Natural killer cell treated with Interleukin-12 subunit alpha and Interleukin-12 subunit beta and Interleukin-15 and Interleukin-18, amount 100 ng/mL, for 72 hours (primary cell): ENCODE measurements at regions not wholly inside any gene's neighbourhood (a gene's known extent, or its start where the extent isn't known, plus 50 kb on each side); places are given as distances from the start of the nearest gene placed in this dataset.

ENCODE experiments used
- ATAC-seq, 2 donors: fragments of 150-1000 bp; cut with Tn5 transposase in 1 of 2; sonication (Bioruptor Pico), chemical (Tn5 transposase) in 1 of 2; 2 replicates each; pipeline ENCODE4 v1.10.0; 2021
- DNase-seq: peaks from one replicate; pipeline ENCODE4 v3.0.0; 2022; ENCODE audit warnings: low spot score
- H3K27ac Mint-ChIP-seq, 2 donors: 1 replicate in 1 of 2; 2 replicates in 1 of 2; pipeline ENCODE4 v1.8.0; 2022; ENCODE audit warnings: mixed read lengths in 2 of 2, mild to moderate bottlenecking in 1 of 2, moderate library complexity in 1 of 2
- H3K27me3 Mint-ChIP-seq, 2 donors: 1 replicate in 1 of 2; 2 replicates in 1 of 2; pipeline ENCODE4 v1.8.0; 2022; ENCODE audit warnings: mixed read lengths in 2 of 2
- H3K36me3 Mint-ChIP-seq: one replicate; pipeline ENCODE4 v1.8.0; 2022; ENCODE audit warnings: mixed read lengths
- H3K4me1 Mint-ChIP-seq, 2 donors: 1 replicate in 1 of 2; 2 replicates in 1 of 2; pipeline ENCODE4 v1.8.0; 2022; ENCODE audit warnings: low read depth in 2 of 2, mixed read lengths in 2 of 2, mild to moderate bottlenecking in 1 of 2
- H3K4me3 Mint-ChIP-seq: one replicate; pipeline ENCODE4 v1.8.0; 2022; ENCODE audit warnings: mixed read lengths
- H3K9me3 Mint-ChIP-seq: 2 replicates; pipeline ENCODE4 v1.8.0; 2022; ENCODE audit warnings: mixed read lengths

- DNase-seq (no peak), ATAC-seq (no peak)
- Mint-ChIP-seq H3K27me3 (no peaks in the 10 kb centered on the region), H3K27ac (no peak overlapping the region), H3K4me3 (no peak overlapping the region), H3K4me1 (peaks cover 0 to 5% of the 10 kb centered on the region in 2 donors), H3K36me3 (no peaks in the 10 kb centered on the region), H3K9me3 (no peaks in the 10 kb centered on the region)
These were observed 362.7 kb upstream of the B3GALT2 start for GRCh38 chr1:193549081-193549480.

GRCh38 chr1:193545171-193545570, 358.8 kb upstream of the B3GALT2 start:
- Mint-ChIP-seq H3K9me3 (peaks cover 4% of the 10 kb centered on the region), H3K36me3 (no peaks in the 10 kb centered on the region), H3K27ac (no peak overlapping the region), H3K4me1 (peaks cover 8 to 25% of the 10 kb centered on the region in 2 donors), H3K4me3 (no peak overlapping the region), H3K27me3 (no peaks in the 10 kb centered on the region)
- ATAC-seq = no peak
- no peak for DNase-seq

- Mint-ChIP-seq H3K36me3 (no peaks in the 10 kb centered on the region), H3K9me3 (peaks cover 4% of the 10 kb centered on the region), H3K27ac (no peak overlapping the region), H3K4me3 (no peak overlapping the region), H3K27me3 (no peaks in the 10 kb centered on the region), H3K4me1 (peaks cover 20 to 41% of the 10 kb centered on the region in 2 donors)
- DNase-seq = no peak
- ATAC-seq = no peak
These were observed 356.8 kb upstream of the B3GALT2 start for GRCh38 chr1:193543259-193543658.

- Mint-ChIP-seq H3K4me3 (peak overlapping the region; percentile 3), H3K27ac (no peak overlapping the region), H3K36me3 (no peaks in the 10 kb centered on the region), H3K4me1 (peaks cover 24 to 44% of the 10 kb centered on the region in 2 donors), H3K9me3 (peaks cover 4% of the 10 kb centered on the region), H3K27me3 (no peaks in the 10 kb centered on the region)
- ATAC-seq = no peak
- no peak for DNase-seq
These were observed 356.3 kb upstream of the B3GALT2 start for GRCh38 chr1:193542690-193543089.

GRCh38 chr1:193540511-193540910, 354.1 kb upstream of the B3GALT2 start:
- Mint-ChIP-seq H3K27me3 (no peaks in the 10 kb centered on the region), H3K4me1 (peaks cover 28 to 53% of the 10 kb centered on the region in 2 donors), H3K9me3 (peaks cover 4% of the 10 kb centered on the region), H3K36me3 (no peaks in the 10 kb centered on the region), H3K4me3 (peak overlapping the region; percentile 85), H3K27ac (peak overlapping the region; percentile 87 to 88)
- ATAC-seq = peak; percentile 37 to 67
- no peak for DNase-seq

GRCh38 chr1:193539731-193540459, 353.5 kb upstream of the B3GALT2 start:
- Mint-ChIP-seq H3K4me1 (peaks cover 28 to 51% of the 10 kb centered on the region in 2 donors), H3K36me3 (no peaks in the 10 kb centered on the region), H3K9me3 (peaks cover 4% of the 10 kb centered on the region), H3K4me3 (peak overlapping the region; percentile 85), H3K27ac (peak overlapping the region; percentile 87 to 88), H3K27me3 (no peaks in the 10 kb centered on the region)
- ATAC-seq = peak; percentile 61 to 69
- no peak for DNase-seq

GRCh38 chr1:193538680-193539079, 352.3 kb upstream of the B3GALT2 start:
- peaks cover 28 to 51% of the 10 kb centered on the region in 2 donors for H3K4me1 Mint-ChIP-seq
- H3K36me3 Mint-ChIP-seq = no peaks in the 10 kb centered on the region
- H3K27me3 Mint-ChIP-seq = no peaks in the 10 kb centered on the region
- DNase-seq = no peak
- peaks cover 4% of the 10 kb centered on the region for H3K9me3 Mint-ChIP-seq
- H3K4me3 Mint-ChIP-seq = peak overlapping the region; percentile 17
- ATAC-seq = no peak
- H3K27ac Mint-ChIP-seq = peak overlapping the region; percentile 27 to 73

- peaks cover 28 to 51% of the 10 kb centered on the region in 2 donors for H3K4me1 Mint-ChIP-seq
- peak; percentile 42 to 53 for ATAC-seq
- peak overlapping the region; percentile 59 for H3K4me3 Mint-ChIP-seq
- H3K36me3 Mint-ChIP-seq = no peaks in the 10 kb centered on the region
- peaks cover 3% of the 10 kb centered on the region for H3K9me3 Mint-ChIP-seq
- DNase-seq = no peak
- H3K27me3 Mint-ChIP-seq = no peaks in the 10 kb centered on the region
- peak overlapping the region; percentile 23 to 27 for H3K27ac Mint-ChIP-seq
These were observed 351.6 kb upstream of the B3GALT2 start for GRCh38 chr1:193538003-193538354.

GRCh38 chr1:193537266-193538002, 351.0 kb upstream of the B3GALT2 start:
- Mint-ChIP-seq H3K9me3 (no peaks in the 10 kb centered on the region), H3K27ac (peak overlapping the region; percentile 23 to 27), H3K4me3 (peak overlapping the region; percentile 59), H3K27me3 (no peaks in the 10 kb centered on the region), H3K4me1 (peaks cover 28 to 47% of the 10 kb centered on the region in 2 donors), H3K36me3 (no peaks in the 10 kb centered on the region)
- ATAC-seq = peak; percentile 81 to 86
- DNase-seq = peak; percentile 61

- Mint-ChIP-seq H3K9me3 (peaks cover 6% of the 10 kb centered on the region), H3K27me3 (no peaks in the 10 kb centered on the region), H3K36me3 (peaks cover 7% of the 10 kb centered on the region), H3K4me3 (no peak overlapping the region), H3K4me1 (peaks cover 12 to 20% of the 10 kb centered on the region in 2 donors), H3K27ac (no peak overlapping the region)
- DNase-seq (no peak), ATAC-seq (no peak)
These were observed 347.4 kb upstream of the B3GALT2 start for GRCh38 chr1:193533853-193534252.

- Mint-ChIP-seq H3K4me1 (no peaks in the 10 kb centered on the region), H3K36me3 (peaks cover 4% of the 10 kb centered on the region), H3K4me3 (no peak overlapping the region), H3K27me3 (no peaks in the 10 kb centered on the region), H3K9me3 (peaks cover 6% of the 10 kb centered on the region), H3K27ac (no peak overlapping the region)
- no peak for DNase-seq
- ATAC-seq = peak in 1 of 2 donors; percentile 48
These were observed 339.7 kb upstream of the B3GALT2 start for GRCh38 chr1:193525917-193526710.

- no peaks in the 10 kb centered on the region for H3K36me3 Mint-ChIP-seq
These were observed 339.0 kb upstream of the B3GALT2 start for GRCh38 chr1:193525411-193525810.

GRCh38 chr1:193524616-193525015, 338.2 kb upstream of the B3GALT2 start:
- H3K4me3 Mint-ChIP-seq = no peak overlapping the region
- H3K27ac Mint-ChIP-seq = no peak overlapping the region
- H3K4me1 Mint-ChIP-seq = no peaks in the 10 kb centered on the region

More at GRCh38 chr1:193525411-193525810, 339.0 kb upstream of the B3GALT2 start:
- Mint-ChIP-seq H3K27me3 (no peaks in the 10 kb centered on the region), H3K4me3 (no peak overlapping the region), H3K9me3 (no peaks in the 10 kb centered on the region), H3K27ac (no peak overlapping the region), H3K4me1 (no peaks in the 10 kb centered on the region)
- no peak for ATAC-seq
- no peak for DNase-seq

More at GRCh38 chr1:193524616-193525015, 338.2 kb upstream of the B3GALT2 start:
- Mint-ChIP-seq H3K36me3 (no peaks in the 10 kb centered on the region), H3K27me3 (no peaks in the 10 kb centered on the region), H3K9me3 (no peaks in the 10 kb centered on the region)
- no peak for DNase-seq
- ATAC-seq = no peak
